Fibroblast of villous mesenchyme (primary cell): ENCODE measurements at regions not wholly inside any gene's neighbourhood (a gene's known extent, or its start where the extent isn't known, plus 50 kb on each side); places are given as distances from the start of the nearest gene placed in this dataset.

Source experiments
- DNase-seq: peaks from one replicate; pipeline ENCODE4 v3.0.0-alpha.2; 2010; ENCODE audit warnings: low read depth
- H3K4me3 ChIP-seq: 2 replicates; pipeline ENCODE4 v1.5.1; 2011; ENCODE audit warnings: low read depth, mild to moderate bottlenecking, low read length
- CTCF ChIP-seq: IDR thresholded peaks from 2 replicates; pipeline ENCODE4 v1.5.1; 2012; ENCODE audit warnings: low read depth, mild to moderate bottlenecking, low read length; ENCODE audit not compliant: insufficient read depth

- TF ChIP-seq CTCF: no peak
- DNase-seq: no peak
- H3K4me3 ChIP-seq: no peak overlapping the region
Measured at GRCh38 chr1:103854279-103854678, 104.6 kb downstream of the AMY1C start.

- TF ChIP-seq CTCF: no peak
- H3K4me3 ChIP-seq: no peak overlapping the region
- no peak for DNase-seq
Measured at GRCh38 chr1:103859721-103860120, 110.0 kb downstream of the AMY1C start.

- DNase-seq: no peak
- TF ChIP-seq CTCF: no peak
- H3K4me3 ChIP-seq: no peak overlapping the region
Measured at GRCh38 chr1:103898576-103899345, 149.1 kb downstream of the AMY1C start.

GRCh38 chr1:103900005-103900404 lies 150.3 kb downstream of the AMY1C start:
- TF ChIP-seq CTCF: no peak
- DNase-seq: no peak
- no peak overlapping the region for H3K4me3 ChIP-seq

GRCh38 chr1:103901072-103901471 lies 151.4 kb downstream of the AMY1C start:
- TF ChIP-seq CTCF: no peak
- no peak overlapping the region for H3K4me3 ChIP-seq
- no peak for DNase-seq

GRCh38 chr1:103905363-103905762 lies 155.7 kb downstream of the AMY1C start:
- no peak for DNase-seq
- no peak overlapping the region for H3K4me3 ChIP-seq
- TF ChIP-seq CTCF: no peak

- no peak for DNase-seq
- no peak for TF ChIP-seq CTCF
- no peak overlapping the region for H3K4me3 ChIP-seq
Measured at GRCh38 chr1:103911450-103911849, 161.8 kb downstream of the AMY1C start.
